Transverse colon (tissue), 4 donors: ENCODE measurements at regions not wholly inside any gene's neighbourhood (a gene's known extent, or its start where the extent isn't known, plus 50 kb on each side); places are given as distances from the start of the nearest gene placed in this dataset.

Experiments
- DNase-seq: peaks from one replicate; pipeline ENCODE4 v3.0.0-alpha.2; 2019
- H3K27ac ChIP-seq, 4 donors: fragments of 200-600 bp; sonication (generic); 2 replicates each; pipeline ENCODE4 v1.5.1; 2016 to 2018; ENCODE audit warnings: inconsistent platforms in 4 of 4
- H3K27me3 ChIP-seq: fragments of 200-600 bp; sonication (generic); 2 replicates; pipeline ENCODE4 v1.5.1; 2017; ENCODE audit warnings: inconsistent platforms
- H3K36me3 ChIP-seq, 4 donors: fragments of 200-600 bp; sonication (generic); 2 replicates each; pipeline ENCODE4 v1.5.1; 2017 to 2019; ENCODE audit warnings: inconsistent platforms in 4 of 4
- H3K4me1 ChIP-seq, 4 donors: fragments of 200-600 bp; sonication (generic); 2 replicates each; pipeline ENCODE4 v1.5.1; 2017 to 2020; ENCODE audit warnings: inconsistent platforms in 4 of 4
- H3K4me3 ChIP-seq, 4 donors: fragments of 200-600 bp; sonication (generic); 1 replicate in 1 of 4; 2 replicates in 3 of 4; pipeline versions ENCODE4 v1.5.1 to v1.6.1; 2017 to 2019; ENCODE audit warnings: inconsistent platforms in 4 of 4
- H3K9me3 ChIP-seq, 2 donors: fragments of 200-600 bp; sonication (generic); 2 replicates each; pipeline ENCODE4 v1.5.1; 2017 to 2019; ENCODE audit warnings: inconsistent platforms in 2 of 2
- EP300 ChIP-seq: sonication (generic); formaldehyde crosslinking; IDR thresholded peaks from one replicate; pipeline ENCODE4 v1.6.1; 2017; ENCODE audit warnings: antibody characterized with exemption, low read depth
- POLR2A ChIP-seq: fragments of 450-650 bp; IDR thresholded peaks from one replicate; pipeline ENCODE4 v1.6.1; 2016; ENCODE audit warnings: antibody characterized with exemption, mild to moderate bottlenecking, moderate library complexity
- POLR2AphosphoS5 ChIP-seq, 3 donors: sonication (generic); formaldehyde crosslinking; IDR thresholded peaks; one replicate each; pipeline ENCODE4 v1.6.1; 2016; ENCODE audit warnings: antibody characterized with exemption in 3 of 3
- WGBS, 2 donors: methylation state at CpG; one replicate each; pipeline ENCODE4 v1.1.5; 2018; ENCODE audit warnings: low coverage in 1 of 2; 5-methylcytosine and 5-hydroxymethylcytosine counted together
- in situ Hi-C, 4 donors: fragments of 200-750 bp; cut with MboI; loops; one replicate each; pipeline versions ENCODE4 v1.15.0 to v1.15.1; 2017; ENCODE audit warnings: low sequenced_read_pairs in 3 of 4, low pct_ligation_motif_present in 1 of 4, low pct_unique_long_range_greater_than_20kb in 1 of 4
- intact Hi-C: fragments of 100-400 bp; cut with DNase I; formaldehyde crosslinking; loops from one replicate; pipeline ENCODE4 v1.15.1; 2023; ENCODE audit warnings: low total_unique reads
- TF ChIP-seq, protein P1 (sequence below), 5 experiments: fragments of 200-600 bp in 3 of 5; fragments of 450-650 bp in 2 of 5; sonication (generic) in 3 of 5; IDR thresholded peaks; 1 replicate in 2 of 5; 2 replicates in 3 of 5; pipeline ENCODE4 v1.5.1; 2016 to 2017; ENCODE audit warnings: antibody characterized with exemption in 5 of 5, inconsistent platforms in 3 of 5, mild to moderate bottlenecking in 2 of 5, moderate library complexity in 1 of 5

DNA sequence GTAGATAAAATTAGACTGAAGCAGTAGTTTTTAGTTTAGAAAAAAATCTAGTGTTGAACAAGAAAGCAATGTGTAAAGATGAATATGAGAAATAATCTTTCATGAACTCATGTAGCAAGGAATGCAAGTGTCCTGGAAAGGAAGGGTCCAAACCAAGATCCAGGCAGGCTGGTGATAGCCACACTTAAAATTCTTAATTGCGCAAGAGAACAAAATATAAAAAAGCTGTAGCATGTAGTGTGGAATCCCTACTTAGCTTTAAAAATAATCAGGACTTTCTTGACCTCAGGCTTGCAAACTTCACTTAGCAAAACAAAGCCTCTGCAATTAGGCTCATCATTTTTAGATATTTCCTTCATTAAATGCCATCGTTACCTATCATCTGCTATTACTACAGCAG, 2186.1 kb upstream of the RAG2 start:
- no peaks in the 10 kb centered on the region for H3K27me3 ChIP-seq
- TF ChIP-seq, protein P1, sequence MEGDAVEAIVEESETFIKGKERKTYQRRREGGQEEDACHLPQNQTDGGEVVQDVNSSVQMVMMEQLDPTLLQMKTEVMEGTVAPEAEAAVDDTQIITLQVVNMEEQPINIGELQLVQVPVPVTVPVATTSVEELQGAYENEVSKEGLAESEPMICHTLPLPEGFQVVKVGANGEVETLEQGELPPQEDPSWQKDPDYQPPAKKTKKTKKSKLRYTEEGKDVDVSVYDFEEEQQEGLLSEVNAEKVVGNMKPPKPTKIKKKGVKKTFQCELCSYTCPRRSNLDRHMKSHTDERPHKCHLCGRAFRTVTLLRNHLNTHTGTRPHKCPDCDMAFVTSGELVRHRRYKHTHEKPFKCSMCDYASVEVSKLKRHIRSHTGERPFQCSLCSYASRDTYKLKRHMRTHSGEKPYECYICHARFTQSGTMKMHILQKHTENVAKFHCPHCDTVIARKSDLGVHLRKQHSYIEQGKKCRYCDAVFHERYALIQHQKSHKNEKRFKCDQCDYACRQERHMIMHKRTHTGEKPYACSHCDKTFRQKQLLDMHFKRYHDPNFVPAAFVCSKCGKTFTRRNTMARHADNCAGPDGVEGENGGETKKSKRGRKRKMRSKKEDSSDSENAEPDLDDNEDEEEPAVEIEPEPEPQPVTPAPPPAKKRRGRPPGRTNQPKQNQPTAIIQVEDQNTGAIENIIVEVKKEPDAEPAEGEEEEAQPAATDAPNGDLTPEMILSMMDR (IDR thresholded peaks at IDR 0.05) = no peak
- no peak for TF ChIP-seq POLR2A
- TF ChIP-seq POLR2AphosphoS5 (IDR thresholded peaks at IDR 0.05) = no peak
- no peak for TF ChIP-seq EP300
- no peak for DNase-seq
- H3K27ac ChIP-seq = no peak overlapping the region
- 93 to 99% methylated on average over 2 of the region's 2 CpGs for WGBS, 2 donors
- in situ Hi-C loops = no loop called here
- H3K4me3 ChIP-seq = no peak overlapping the region
- H3K36me3 ChIP-seq = no peaks in the 10 kb centered on the region
- intact Hi-C loops = no loop called here
- H3K9me3 ChIP-seq = no peaks in the 10 kb centered on the region
- H3K4me1 ChIP-seq = no peaks in the 10 kb centered on the region

DNA sequence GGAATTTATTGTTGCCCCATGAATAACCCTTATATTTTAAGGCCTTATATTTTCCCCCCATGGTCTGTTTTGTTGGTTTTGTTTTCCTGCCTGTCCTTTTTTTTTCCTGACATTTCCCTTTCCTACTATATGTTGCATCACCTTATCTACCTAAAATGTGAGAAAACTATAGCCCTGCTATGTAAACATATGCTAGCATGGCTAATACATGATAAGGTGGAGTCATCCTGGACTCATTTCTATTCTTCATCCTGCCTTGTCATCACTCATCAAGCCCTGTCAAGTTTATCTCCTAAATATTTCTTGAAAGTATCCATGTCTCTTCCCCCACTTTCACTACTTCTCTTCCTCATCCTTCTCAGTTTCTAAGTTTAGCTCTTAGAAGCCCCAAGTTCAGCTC, 2168.8 kb upstream of the RAG2 start:
- H3K36me3 ChIP-seq = no peaks in the 10 kb centered on the region
- no peak overlapping the region for H3K27ac ChIP-seq
- DNase-seq = no peak
- H3K27me3 ChIP-seq = no peaks in the 10 kb centered on the region
- in situ Hi-C loops (no loop called here), intact Hi-C loops (no loop called here)
- TF ChIP-seq EP300 = no peak
- TF ChIP-seq POLR2AphosphoS5 (IDR thresholded peaks at IDR 0.05) = no peak
- no peak for TF ChIP-seq POLR2A
- TF ChIP-seq, protein P1 (IDR thresholded peaks at IDR 0.05) = no peak
- H3K4me1 ChIP-seq = no peaks in the 10 kb centered on the region
- no peaks in the 10 kb centered on the region for H3K9me3 ChIP-seq
- H3K4me3 ChIP-seq = no peak overlapping the region

DNA sequence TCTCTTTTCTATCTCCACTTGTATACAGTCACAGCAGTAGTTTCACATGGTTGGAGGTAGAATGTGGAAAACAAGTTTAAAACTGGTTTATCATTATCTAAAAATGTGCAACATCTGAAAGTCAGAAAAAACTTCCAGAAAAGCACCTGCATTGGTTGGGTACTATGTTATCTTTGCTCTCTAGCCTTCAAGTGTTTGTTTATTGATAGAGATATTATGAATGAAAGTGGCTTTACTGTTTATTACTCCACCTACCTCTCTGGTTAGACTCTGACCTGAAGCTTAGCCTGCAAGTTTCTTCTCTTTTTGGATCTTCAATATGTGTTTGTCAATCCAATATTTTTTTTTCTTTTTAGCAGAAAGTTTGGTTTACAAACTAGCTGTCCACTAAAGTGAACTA, 2161.4 kb upstream of the RAG2 start:
- in situ Hi-C loops (no loop called here), intact Hi-C loops (no loop called here)
- Histone ChIP-seq H3K27ac (no peak overlapping the region), H3K36me3 (no peaks in the 10 kb centered on the region), H3K9me3 (no peaks in the 10 kb centered on the region), H3K27me3 (no peaks in the 10 kb centered on the region), H3K4me3 (no peak overlapping the region), H3K4me1 (no peaks in the 10 kb centered on the region)
- TF ChIP-seq, protein P1 (IDR thresholded peaks at IDR 0.05) = no peak
- no peak for TF ChIP-seq POLR2AphosphoS5 (IDR thresholded peaks at IDR 0.05)
- no peak for TF ChIP-seq EP300
- TF ChIP-seq POLR2A = no peak
- DNase-seq = no peak

DNA sequence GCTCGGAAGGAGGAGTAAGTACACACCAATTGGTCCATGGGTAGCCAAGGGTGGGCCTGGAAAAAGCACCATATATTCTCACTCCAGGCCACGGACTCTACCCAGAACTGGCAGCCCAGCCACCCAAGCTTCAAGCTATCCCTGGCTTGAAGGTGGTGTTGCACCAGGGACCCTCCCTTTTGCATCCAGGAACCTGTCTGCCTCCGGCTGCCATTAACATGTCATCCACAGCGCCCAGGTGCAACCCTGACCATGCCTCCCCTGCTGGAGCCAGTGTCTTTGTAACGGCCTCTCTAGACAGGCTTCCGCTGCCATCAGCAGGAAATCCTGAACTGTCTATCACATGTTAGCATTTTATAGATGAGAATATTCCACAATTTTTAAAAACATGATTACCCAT, 2158.5 kb upstream of the RAG2 start:
- H3K9me3 ChIP-seq = no peaks in the 10 kb centered on the region
- no peaks in the 10 kb centered on the region for H3K4me1 ChIP-seq
- no peak for TF ChIP-seq EP300
- TF ChIP-seq, protein P1 (IDR thresholded peaks at IDR 0.05) = no peak
- no peak for TF ChIP-seq POLR2AphosphoS5 (IDR thresholded peaks at IDR 0.05)
- TF ChIP-seq POLR2A = no peak
- 85 to 100% methylated on average over 1 to 6 of the region's 6 CpGs for WGBS, 2 donors
- no peak overlapping the region for H3K4me3 ChIP-seq
- no peak for DNase-seq
- H3K27me3 ChIP-seq = no peaks in the 10 kb centered on the region
- intact Hi-C loops = no loop called here
- no peak overlapping the region for H3K27ac ChIP-seq
- in situ Hi-C loops = no loop called here
- H3K36me3 ChIP-seq = no peaks in the 10 kb centered on the region
